ENCODE measurements at regions not wholly inside any gene's neighbourhood (a gene's known extent, or its start where the extent isn't known, plus 50 kb on each side); places are given as distances from the start of the nearest gene placed in this dataset.

GRCh38 chr1:232191560-232191959 is 438.4 kb downstream of the SIPA1L2 start:
- no peaks in the 10 kb centered on the region for H3K36me3 Mint-ChIP-seq (ENCODE audit: low read depth)

GRCh38 chr1:232188318-232188717 is 441.6 kb downstream of the SIPA1L2 start:
- no peaks in the 10 kb centered on the region for H3K36me3 ChIP-seq (ENCODE audit: insufficient read depth, low read length)
- intact Hi-C loops (cut with DNase I, micrococcal nuclease), result no loop called here
- no peak overlapping the region for H3K4me3 ChIP-seq (ENCODE audit: low read length)
- ChIA-PET POLR2A (no interaction called here), CTCF (no interaction called here)
- no peak overlapping the region for H3K4me3 Mint-ChIP-seq
- peaks cover 12% of the 10 kb centered on the region for H3K27me3 Mint-ChIP-seq
- no peaks in the 10 kb centered on the region for H3K4me1 Mint-ChIP-seq (ENCODE audit: low read depth)
- ATAC-seq (ENCODE audit: poor library complexity), result no peak
- H3K9me3 ChIP-seq (ENCODE audit: control insufficient read depth in 1 of 2, insufficient read depth in 1 of 2, low read length in 2 of 2), result no peaks in the 10 kb centered on the region
- H3K27ac Mint-ChIP-seq, result no peak overlapping the region
- H3K4me1 ChIP-seq (ENCODE audit: insufficient read depth, low read length), result no peaks in the 10 kb centered on the region
- H3K9me3 Mint-ChIP-seq, result peaks cover 1% of the 10 kb centered on the region
- H3K27ac ChIP-seq (ENCODE audit: low read depth in 1 of 2, low read length in 2 of 2), result no peak overlapping the region
- no peaks in the 10 kb centered on the region for H3K36me3 Mint-ChIP-seq (ENCODE audit: low read depth)
- DNase-seq, result no peak
- H3K27me3 ChIP-seq (ENCODE audit: control insufficient read depth in 1 of 2, insufficient read depth in 2 of 2, low read length in 2 of 2), result peaks cover 0 to 3% of the 10 kb centered on the region in 2 experiments
- no peak for TF ChIP-seq CTCF (IDR thresholded peaks at IDR 0.05)

More at GRCh38 chr1:232191560-232191959, 438.4 kb downstream of the SIPA1L2 start:
- Histone ChIP-seq H3K4me3 (ENCODE audit: low read length) (no peak overlapping the region), H3K27ac (ENCODE audit: low read depth in 1 of 2, low read length in 2 of 2) (no peak overlapping the region), H3K36me3 (ENCODE audit: insufficient read depth, low read length) (no peaks in the 10 kb centered on the region), H3K27me3 (ENCODE audit: control insufficient read depth in 1 of 2, insufficient read depth in 2 of 2, low read length in 2 of 2) (peaks cover 0 to 3% of the 10 kb centered on the region in 2 experiments), H3K9me3 (ENCODE audit: control insufficient read depth in 1 of 2, insufficient read depth in 1 of 2, low read length in 2 of 2) (no peaks in the 10 kb centered on the region), H3K4me1 (ENCODE audit: insufficient read depth, low read length) (no peaks in the 10 kb centered on the region)
- Mint-ChIP-seq H3K27me3 (peaks cover 6% of the 10 kb centered on the region), H3K9me3 (peaks cover 5% of the 10 kb centered on the region), H3K27ac (no peak overlapping the region), H3K4me3 (no peak overlapping the region), H3K4me1 (ENCODE audit: low read depth) (no peaks in the 10 kb centered on the region)
- ATAC-seq (ENCODE audit: poor library complexity) (no peak), DNase-seq (no peak)
- no peak for TF ChIP-seq CTCF (IDR thresholded peaks at IDR 0.05)
- POLR2A ChIA-PET, result no interaction called here
- intact Hi-C loops (cut with DNase I, micrococcal nuclease), result no loop called here
- CTCF ChIA-PET, result no interaction called here

GRCh38 chr1:232186931-232187330 is 443.0 kb downstream of the SIPA1L2 start:
- Histone ChIP-seq H3K4me3 (ENCODE audit: low read length) (no peak overlapping the region), H3K36me3 (ENCODE audit: insufficient read depth, low read length) (no peaks in the 10 kb centered on the region), H3K27me3 (ENCODE audit: control insufficient read depth in 1 of 2, insufficient read depth in 2 of 2, low read length in 2 of 2) (peaks cover 0 to 3% of the 10 kb centered on the region in 2 experiments), H3K9me3 (ENCODE audit: control insufficient read depth in 1 of 2, insufficient read depth in 1 of 2, low read length in 2 of 2) (no peaks in the 10 kb centered on the region), H3K27ac (ENCODE audit: low read depth in 1 of 2, low read length in 2 of 2) (no peak overlapping the region), H3K4me1 (ENCODE audit: insufficient read depth, low read length) (no peaks in the 10 kb centered on the region)
- Mint-ChIP-seq H3K4me1 (ENCODE audit: low read depth) (no peaks in the 10 kb centered on the region), H3K4me3 (no peak overlapping the region), H3K36me3 (ENCODE audit: low read depth) (no peaks in the 10 kb centered on the region), H3K9me3 (no peaks in the 10 kb centered on the region), H3K27me3 (peaks cover 20% of the 10 kb centered on the region), H3K27ac (no peak overlapping the region)
- DNase-seq, result no peak
- intact Hi-C loops (cut with DNase I, micrococcal nuclease), result no loop called here
- ChIA-PET CTCF (no interaction called here), POLR2A (no interaction called here)
- TF ChIP-seq CTCF (IDR thresholded peaks at IDR 0.05), result no peak
- no peak for ATAC-seq (ENCODE audit: poor library complexity)
